Keratinocyte (primary cell): ENCODE measurements at regions not wholly inside any gene's neighbourhood (a gene's known extent, or its start where the extent isn't known, plus 50 kb on each side); places are given as distances from the start of the nearest gene placed in this dataset.

Experiments
- DNase-seq: peaks from one replicate; pipeline ENCODE4 v3.0.0-alpha.2; 2011; ENCODE audit warnings: low read depth, missing footprints, low spot score
- FAIRE-seq: peaks from 2 replicates; lab custom pipeline; 2011; peaks lifted over from hg19 to GRCh38; lab: Jason Lieb, UNC
- H2AFZ ChIP-seq: 2 replicates; pipeline ENCODE4 v1.6.0; 2012; ENCODE audit warnings: low read length, control low read depth, inconsistent platforms; ENCODE audit not compliant: control insufficient read depth
- H3K27ac ChIP-seq: 2 replicates; pipeline ENCODE4 v1.5.1; 2011; ENCODE audit warnings: low read length; ENCODE audit not compliant: control insufficient read depth, insufficient read depth
- H3K27me3 ChIP-seq: 3 replicates; pipeline ENCODE4 v1.6.0; 2011; ENCODE audit warnings: low read length; ENCODE audit not compliant: control insufficient read depth, insufficient read depth; ENCODE audit errors: extremely low read depth
- H3K36me3 ChIP-seq, 2 experiments: 2 replicates in 1 of 2; 3 replicates in 1 of 2; pipeline ENCODE4 v1.5.1; 2011; ENCODE audit warnings: low read length in 2 of 2, mild to moderate bottlenecking in 1 of 2; ENCODE audit not compliant: control insufficient read depth in 2 of 2, insufficient read depth in 2 of 2; ENCODE audit errors: extremely low read depth in 1 of 2
- H3K4me1 ChIP-seq: 3 replicates; pipeline ENCODE4 v1.5.1; 2011; ENCODE audit warnings: low read length; ENCODE audit not compliant: control insufficient read depth, insufficient read depth; ENCODE audit errors: extremely low read depth
- H3K4me2 ChIP-seq: 3 replicates; pipeline ENCODE4 v1.6.0; 2011; ENCODE audit warnings: low read depth, low read length; ENCODE audit not compliant: control insufficient read depth, insufficient read depth; ENCODE audit errors: extremely low read depth
- H3K4me3 ChIP-seq, 3 experiments: fragments of 200-600 bp in 1 of 3; sonication (generic) in 1 of 3; 2 replicates in 2 of 3; 3 replicates in 1 of 3; pipeline ENCODE4 v1.5.1; 2011 to 2016; ENCODE audit warnings: low read length in 3 of 3, mild to moderate bottlenecking in 3 of 3, control low read depth in 2 of 3, inconsistent platforms in 1 of 3, low read depth in 1 of 3, mixed read lengths in 1 of 3, mixed run types in 1 of 3, moderate library complexity in 1 of 3; ENCODE audit not compliant: control insufficient read depth in 2 of 3, insufficient read depth in 2 of 3; ENCODE audit errors: extremely low read depth in 1 of 3
- H3K79me2 ChIP-seq: 2 replicates; pipeline ENCODE4 v1.6.0; 2012; ENCODE audit warnings: low read length; ENCODE audit not compliant: control insufficient read depth, insufficient read depth
- H3K9ac ChIP-seq: 3 replicates; pipeline ENCODE4 v1.6.0; 2011; ENCODE audit warnings: low read length; ENCODE audit not compliant: control insufficient read depth, insufficient read depth; ENCODE audit errors: extremely low read depth
- H3K9me1 ChIP-seq: 3 replicates; pipeline ENCODE4 v1.6.0; 2011; ENCODE audit warnings: low read length; ENCODE audit not compliant: control insufficient read depth, insufficient read depth; ENCODE audit errors: extremely low read depth
- H3K9me3 ChIP-seq: 2 replicates; pipeline ENCODE4 v1.5.1; 2012; ENCODE audit warnings: low read depth, low read length; ENCODE audit not compliant: control insufficient read depth
- H4K20me1 ChIP-seq: 3 replicates; pipeline ENCODE4 v1.6.0; 2011; ENCODE audit warnings: low read length; ENCODE audit not compliant: control insufficient read depth, insufficient read depth; ENCODE audit errors: extremely low read depth
- CTCF ChIP-seq, 3 experiments: IDR thresholded peaks in 1 of 3; conservative IDR thresholded peaks in 1 of 3; optimal IDR thresholded peaks in 1 of 3; 2 replicates in 2 of 3; 3 replicates in 1 of 3; pipeline versions ENCODE3 to v1.5.1; 2011; ENCODE audit warnings: low read length in 3 of 3, mild to moderate bottlenecking in 3 of 3, moderate library complexity in 2 of 3, control low read depth in 1 of 3, inconsistent platforms in 1 of 3; ENCODE audit not compliant: insufficient read depth in 2 of 3; ENCODE audit errors: extremely low read depth in 1 of 3
- EZH2 ChIP-seq: IDR thresholded peaks from one replicate; pipeline ENCODE4 v1.6.1; 2012; ENCODE audit warnings: inconsistent platforms, mild to moderate bottlenecking, low read length, moderate library complexity
- dilution Hi-C: fragments of 300-500 bp; cut with MboI; formaldehyde crosslinking; loops from one replicate; pipeline ENCODE4 v1.7.0; 2020; ENCODE audit warnings: low sequenced_read_pairs; ENCODE audit not compliant: extremely low pct_ligation_motif_present

DNA sequence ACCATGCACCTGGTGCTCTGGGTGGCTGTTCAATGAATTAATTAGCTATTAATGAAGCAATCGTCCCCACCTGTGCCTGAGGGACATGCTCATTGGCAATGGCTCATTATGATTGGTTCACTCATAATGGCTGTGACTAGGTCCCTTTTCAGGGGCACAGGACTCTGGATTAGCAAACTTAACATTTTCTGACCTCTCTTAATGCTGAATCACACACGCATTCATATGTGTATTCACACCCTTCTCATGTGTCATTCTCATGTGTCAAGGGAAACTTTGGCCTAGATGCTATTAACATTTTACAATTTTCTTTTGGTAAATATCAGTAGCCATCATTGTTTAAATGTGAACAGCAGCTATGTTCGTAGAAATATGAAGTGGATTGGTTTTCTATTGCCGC is 98.9 kb upstream of the PMAIP1 start:
- no peak overlapping the region for H2AFZ ChIP-seq
- no peak overlapping the region for H3K4me2 ChIP-seq
- no peak overlapping the region for H3K27ac ChIP-seq
- no peaks in the 10 kb centered on the region for H3K9me3 ChIP-seq
- DNase-seq = no peak
- no peaks in the 10 kb centered on the region for H3K27me3 ChIP-seq
- H4K20me1 ChIP-seq = no peaks in the 10 kb centered on the region
- TF ChIP-seq EZH2 (no peak), CTCF (optimal IDR thresholded peaks at IDR 0.05 in 1 of 3, IDR thresholded peaks at IDR 0.05 in 1 of 3, conservative IDR thresholded peaks at IDR 0.05 in 1 of 3; ENCODE audit: extremely low read depth in 1 of 3, insufficient read depth in 2 of 3, low read length in 3 of 3) (no peak)
- no peaks in the 10 kb centered on the region for H3K9me1 ChIP-seq
- dilution Hi-C loops = no loop called here
- no peak overlapping the region for H3K4me3 ChIP-seq
- H3K9ac ChIP-seq = no peak overlapping the region
- no peaks in the 10 kb centered on the region for H3K36me3 ChIP-seq
- H3K79me2 ChIP-seq = no peaks in the 10 kb centered on the region
- H3K4me1 ChIP-seq = no peaks in the 10 kb centered on the region
- no peak for FAIRE-seq

- Histone ChIP-seq H3K9me3 (no peaks in the 10 kb centered on the region), H3K27me3 (no peaks in the 10 kb centered on the region), H4K20me1 (no peaks in the 10 kb centered on the region), H3K9ac (no peak overlapping the region), H3K36me3 (no peaks in the 10 kb centered on the region), H3K4me2 (no peak overlapping the region), H3K79me2 (no peaks in the 10 kb centered on the region), H3K27ac (no peak overlapping the region), H2AFZ (no peak overlapping the region), H3K4me1 (no peaks in the 10 kb centered on the region), H3K9me1 (no peaks in the 10 kb centered on the region), H3K4me3 (no peak overlapping the region)
- DNase-seq = no peak
- TF ChIP-seq CTCF (optimal IDR thresholded peaks at IDR 0.05 in 1 of 3, IDR thresholded peaks at IDR 0.05 in 1 of 3, conservative IDR thresholded peaks at IDR 0.05 in 1 of 3; ENCODE audit: extremely low read depth in 1 of 3, insufficient read depth in 2 of 3, low read length in 3 of 3) = no peak
- no peak for TF ChIP-seq EZH2
- FAIRE-seq = no peak
- dilution Hi-C loops = no loop called here
These were observed 100.3 kb upstream of the PMAIP1 start for GRCh38 chr18:59799383-59800015.
